MV-4-11 (cell line): ENCODE measurements at regions not wholly inside any gene's neighbourhood (a gene's known extent, or its start where the extent isn't known, plus 50 kb on each side); places are given as distances from the start of the nearest gene placed in this dataset.
A peak's percentile ranks its signal among the peaks of the same experiment; 100 is the strongest.

Experiments
- DNase-seq: peaks from one replicate; lab custom pipeline; 2025; lab: John Stamatoyannopoulos, UW

DNA sequence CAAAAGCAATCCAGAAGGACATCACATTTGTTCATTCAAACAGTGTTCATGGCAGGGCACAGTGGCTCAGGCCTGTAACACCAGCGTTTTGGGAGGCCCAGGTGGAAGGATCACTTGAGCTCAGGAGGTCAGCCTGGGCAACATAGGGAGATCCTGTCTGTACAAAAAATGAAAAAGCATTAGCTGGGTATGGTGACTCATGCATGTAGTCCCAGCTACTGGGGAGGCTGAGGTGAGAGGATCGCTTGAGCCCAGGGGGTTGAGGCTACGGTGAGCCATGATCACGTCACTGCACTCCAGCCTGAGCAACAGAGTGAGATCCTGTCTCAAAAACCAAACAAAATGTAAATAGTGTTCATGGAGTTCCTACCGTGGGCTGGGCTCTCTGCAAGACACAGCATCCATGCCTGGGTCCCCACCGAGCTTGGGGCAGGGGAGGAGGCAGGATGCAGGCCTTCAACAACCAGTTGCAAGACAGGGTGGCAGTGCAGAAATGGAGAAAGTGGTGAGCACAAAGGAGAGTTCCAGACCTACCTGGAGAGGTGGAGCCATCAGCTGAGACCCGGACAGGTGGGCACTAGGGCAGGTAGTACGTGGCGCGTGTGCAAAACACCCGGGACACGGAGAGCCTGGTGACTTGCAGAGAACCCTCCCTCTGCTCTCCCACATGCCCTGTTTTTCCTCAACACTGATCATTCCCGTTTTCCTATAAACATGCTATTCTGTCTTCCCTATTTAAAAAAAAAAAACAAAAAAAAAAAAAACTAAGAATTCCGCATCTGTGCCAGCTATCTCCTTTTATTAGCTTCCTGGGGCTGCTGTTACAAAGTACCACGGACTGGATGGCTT, 138.9 kb downstream of the TOMM20 start:
- no peak for DNase-seq

DNA sequence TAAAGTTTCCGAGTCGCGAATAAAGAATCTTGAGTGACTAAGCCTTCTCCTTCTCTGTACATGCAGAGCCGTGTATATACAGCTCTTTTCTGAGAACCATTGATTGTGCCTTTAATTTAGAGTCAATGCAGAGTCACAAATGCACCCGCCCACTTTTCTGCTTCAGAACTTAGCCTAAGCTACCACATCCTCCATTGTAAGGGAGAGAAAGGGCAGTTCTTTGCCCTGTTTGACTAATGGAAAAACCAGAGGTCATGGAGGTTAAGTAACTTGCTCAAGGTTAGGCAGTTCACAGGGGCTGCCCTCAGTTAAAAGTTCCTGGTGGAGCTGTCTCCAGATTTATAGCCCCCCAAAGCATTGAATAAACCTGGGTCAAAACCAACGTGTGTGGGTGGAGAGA, 139.6 kb downstream of the TOMM20 start:
- no peak for DNase-seq

GRCh38 chr1:234988536-234988935, 140.1 kb downstream of the TOMM20 start:
- no peak for DNase-seq

- no peak for DNase-seq
These were observed 140.5 kb downstream of the TOMM20 start for GRCh38 chr1:234988155-234988517.

DNA sequence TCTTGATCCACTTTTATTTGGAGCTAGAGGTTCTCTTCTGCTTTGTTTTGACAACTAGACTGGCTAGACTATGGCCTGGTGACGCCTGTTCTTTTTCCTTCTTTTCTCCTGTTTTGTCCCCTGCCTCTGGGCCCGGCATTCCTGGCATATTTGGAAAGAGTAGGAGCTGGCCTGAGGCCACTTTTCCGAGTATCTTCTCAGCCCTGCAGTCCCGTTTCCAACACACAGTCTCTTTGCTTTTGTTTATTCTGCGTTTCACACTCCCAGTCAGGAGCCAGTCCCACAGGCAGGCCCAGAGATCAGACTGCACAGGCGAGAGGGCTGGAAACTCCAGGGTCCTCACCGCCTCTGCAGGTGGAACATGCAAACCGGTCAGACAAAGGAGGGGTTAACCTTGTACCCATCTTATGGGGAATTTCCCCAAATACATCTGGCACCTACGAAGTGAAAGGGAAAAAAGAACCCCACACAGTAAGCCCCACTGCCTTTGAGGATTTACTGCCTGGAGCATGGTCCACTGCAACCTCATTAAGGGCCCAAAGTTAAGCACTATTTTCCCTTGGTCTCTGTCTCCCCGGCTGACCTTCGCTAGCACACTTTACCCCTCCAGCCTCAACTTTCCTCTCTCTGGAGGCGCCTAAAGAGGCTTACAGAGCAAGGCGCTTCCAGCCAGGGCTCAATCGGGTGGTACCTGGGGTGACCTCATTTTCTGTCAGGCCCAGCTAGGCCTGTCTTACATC, 141.1 kb downstream of the TOMM20 start:
- no peak for DNase-seq

DNA sequence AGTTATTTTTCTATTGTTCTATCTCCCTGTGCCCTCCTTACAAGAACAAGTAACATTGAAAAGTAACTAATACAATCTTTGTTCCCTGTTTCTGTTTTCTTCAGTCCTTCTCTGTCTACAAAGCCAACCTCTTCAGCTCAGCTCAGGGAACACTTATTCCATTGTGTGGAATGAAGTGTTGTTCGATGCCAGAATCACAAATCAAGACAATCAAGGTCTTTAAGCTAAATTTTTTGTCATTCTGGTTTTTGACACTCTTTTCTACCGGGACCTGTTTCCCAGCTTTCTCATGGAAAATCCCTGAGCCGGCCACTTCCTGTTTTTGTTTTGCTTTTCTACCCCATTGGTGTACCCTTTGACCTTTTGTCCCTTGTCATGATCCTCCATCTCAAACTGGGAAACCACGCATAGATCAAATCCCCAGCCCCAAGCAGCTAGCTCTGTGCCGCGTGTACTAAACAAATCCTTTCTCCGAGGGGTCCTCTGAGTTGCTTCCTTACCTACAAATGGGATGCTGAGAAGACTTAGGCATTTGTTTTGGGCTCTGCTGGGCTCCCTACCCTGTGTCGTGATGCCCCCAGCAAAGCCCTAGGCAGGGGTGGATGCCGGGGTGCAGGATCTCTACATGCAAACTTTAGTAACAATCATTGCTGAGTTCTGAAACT, 141.8 kb downstream of the TOMM20 start:
- DNase-seq: peak; percentile 41

- DNase-seq: no peak
These were observed 142.9 kb downstream of the TOMM20 start for GRCh38 chr1:234985516-234986294.

GRCh38 chr1:234985007-234985370, 143.6 kb downstream of the TOMM20 start:
- no peak for DNase-seq

DNA sequence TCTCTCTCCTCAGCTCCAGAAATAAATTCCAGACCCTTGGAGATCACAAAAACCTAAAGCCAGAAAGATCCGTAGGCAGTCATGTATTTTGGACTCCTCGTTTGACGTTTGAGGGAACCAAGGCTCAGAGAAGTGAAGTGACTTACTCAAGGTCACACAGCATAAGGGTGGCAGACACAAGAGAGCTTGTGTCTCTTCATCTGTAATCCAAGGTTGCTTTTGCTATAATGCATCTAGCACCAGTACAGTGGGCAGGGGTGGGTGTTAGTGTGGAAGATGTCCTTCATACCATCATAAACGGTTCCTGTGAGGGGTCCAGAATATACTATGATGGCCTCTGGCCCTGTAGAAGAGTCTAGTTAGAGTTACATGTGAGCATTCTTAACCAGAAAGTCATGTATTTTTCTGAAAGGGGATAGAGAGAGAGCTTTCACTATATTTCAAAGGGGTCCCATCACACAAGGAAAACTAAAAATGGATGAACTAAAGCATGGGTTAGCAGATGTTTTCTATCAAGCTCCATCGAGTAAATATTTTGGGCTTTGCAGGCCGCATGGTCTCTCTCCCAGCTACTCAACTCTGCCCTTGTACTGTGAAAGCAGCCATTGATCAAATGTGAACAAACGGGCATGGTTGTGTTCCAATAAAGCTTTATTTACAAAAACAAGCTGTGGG, 144.9 kb downstream of the TOMM20 start:
- no peak for DNase-seq

DNA sequence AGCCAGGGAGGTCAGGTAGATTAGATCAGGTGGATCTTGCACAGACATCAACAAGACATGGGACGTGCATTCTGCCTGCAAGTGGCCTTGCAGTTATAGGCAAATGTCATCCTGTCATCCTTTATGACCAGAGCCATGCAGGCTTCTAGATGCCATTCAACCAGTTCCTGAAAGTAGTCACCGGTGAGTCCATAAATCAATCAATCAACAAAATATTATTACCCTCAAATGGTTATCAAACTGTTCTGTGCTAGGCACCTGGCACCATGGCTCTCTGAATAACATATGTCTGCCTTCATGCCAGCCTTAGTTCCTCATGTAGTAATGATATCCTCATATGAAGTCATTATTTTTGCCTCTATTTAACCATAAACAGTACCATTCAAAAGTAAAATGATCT, 146.9 kb downstream of the TOMM20 start:
- DNase-seq: no peak

- DNase-seq: peak; percentile 100
These were observed 147.8 kb downstream of the TOMM20 start for GRCh38 chr1:234980645-234981396.

DNA sequence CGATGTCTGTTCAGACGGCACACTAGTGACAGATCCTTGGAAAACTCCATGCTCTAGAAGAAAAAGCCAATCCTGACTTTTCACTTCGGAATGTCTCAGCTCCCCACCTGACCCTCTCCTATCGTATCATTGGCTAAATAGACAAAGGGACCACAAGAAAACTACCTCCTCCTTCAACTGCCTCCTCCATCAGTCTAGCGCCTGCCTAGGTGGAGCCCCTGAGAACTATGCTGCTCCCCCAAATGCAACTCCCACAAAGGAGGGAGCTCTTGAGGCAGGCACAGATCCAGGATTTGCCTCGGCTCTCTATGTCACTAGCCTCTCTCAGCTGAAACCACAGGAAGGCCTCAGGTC, 148.4 kb downstream of the TOMM20 start:
- no peak for DNase-seq

DNA sequence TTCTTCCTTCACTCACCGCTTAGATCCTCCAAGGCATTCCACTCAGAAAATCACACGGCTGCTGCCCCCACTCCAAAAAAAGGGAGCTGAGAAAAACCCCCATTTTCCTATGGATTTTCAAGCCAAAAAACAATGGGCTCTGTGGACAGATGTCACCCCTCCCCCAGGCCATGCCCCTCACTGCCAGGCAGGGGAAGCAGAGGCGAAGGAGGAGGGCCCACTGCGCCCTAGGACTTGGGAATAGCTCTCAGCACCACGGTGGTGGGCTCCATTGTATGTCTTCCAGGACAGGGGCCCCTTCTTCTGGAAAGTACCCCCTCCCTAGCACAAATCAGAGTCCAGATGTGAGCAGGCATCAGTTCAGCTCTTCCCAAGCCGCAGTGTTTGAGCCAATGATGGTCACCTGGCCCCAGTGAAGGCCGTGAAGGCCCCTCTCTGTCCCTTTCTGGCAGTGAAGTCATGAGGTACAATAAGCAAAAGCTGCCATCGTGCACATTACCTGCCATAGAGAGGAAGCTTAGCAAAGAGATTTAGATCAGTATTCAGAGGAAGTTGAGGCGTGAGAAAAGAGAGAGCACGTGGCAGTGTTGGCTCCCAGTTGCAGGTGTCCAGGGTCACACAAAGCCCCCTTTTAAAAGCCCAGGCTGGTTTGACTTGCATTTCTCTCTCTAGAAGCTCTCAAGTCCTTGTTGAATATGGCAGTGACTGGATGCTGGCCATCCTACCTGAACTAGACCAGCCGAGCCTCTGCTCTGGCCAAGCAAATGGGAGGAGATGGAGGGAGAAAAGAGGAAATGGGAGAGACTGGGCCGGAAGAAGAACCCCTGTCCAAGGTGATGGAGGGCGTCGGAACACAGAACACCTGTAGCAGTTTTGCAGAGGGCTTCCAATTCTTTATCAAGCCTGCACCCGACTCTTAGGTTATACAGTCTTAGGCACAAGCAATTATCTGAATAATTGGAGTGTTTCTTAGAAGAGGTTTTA, 149.0 kb downstream of the TOMM20 start:
- no peak for DNase-seq

DNA sequence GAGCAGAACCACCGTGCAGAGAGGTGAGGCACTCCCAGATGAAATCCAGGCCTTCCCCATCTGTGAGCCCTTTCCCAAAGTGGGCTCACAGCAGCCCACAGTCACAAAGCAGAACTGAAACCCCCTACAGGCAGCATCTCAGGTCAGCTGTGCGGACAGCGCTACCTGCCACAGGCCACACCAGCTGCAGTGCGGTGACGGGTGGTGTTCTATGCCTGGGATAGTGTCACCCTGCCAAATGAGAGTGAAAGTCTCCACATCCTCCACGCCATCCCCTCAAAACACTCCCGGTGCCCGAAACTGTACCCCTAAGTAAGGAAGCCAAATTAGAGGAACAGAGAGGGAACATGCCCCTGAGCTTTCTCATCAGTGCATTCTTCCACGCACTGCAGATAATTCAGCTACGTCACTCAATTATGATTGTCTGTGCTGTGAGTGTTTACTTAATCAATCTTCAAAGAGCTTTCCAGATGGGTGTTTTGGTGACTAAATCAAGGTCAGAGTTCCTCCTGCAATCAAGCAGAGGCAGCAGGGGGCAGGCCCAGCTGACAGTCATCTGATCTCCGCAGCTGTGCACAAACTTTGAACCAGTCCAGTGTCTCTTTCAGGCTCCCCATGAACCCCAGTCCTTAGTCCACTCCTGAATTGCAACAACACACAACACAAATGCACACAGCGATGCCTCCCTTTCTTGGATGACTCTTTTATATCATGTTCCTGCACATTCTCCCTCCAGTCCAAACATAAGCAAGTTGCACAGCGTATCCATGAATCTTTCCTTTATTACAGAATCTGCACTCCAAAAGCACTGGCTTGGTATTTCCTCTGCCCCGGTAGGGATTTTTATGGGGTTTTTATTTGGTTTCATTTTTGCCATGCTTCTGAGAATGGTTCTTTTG, 150.0 kb downstream of the TOMM20 start:
- DNase-seq: peak; percentile 96

DNA sequence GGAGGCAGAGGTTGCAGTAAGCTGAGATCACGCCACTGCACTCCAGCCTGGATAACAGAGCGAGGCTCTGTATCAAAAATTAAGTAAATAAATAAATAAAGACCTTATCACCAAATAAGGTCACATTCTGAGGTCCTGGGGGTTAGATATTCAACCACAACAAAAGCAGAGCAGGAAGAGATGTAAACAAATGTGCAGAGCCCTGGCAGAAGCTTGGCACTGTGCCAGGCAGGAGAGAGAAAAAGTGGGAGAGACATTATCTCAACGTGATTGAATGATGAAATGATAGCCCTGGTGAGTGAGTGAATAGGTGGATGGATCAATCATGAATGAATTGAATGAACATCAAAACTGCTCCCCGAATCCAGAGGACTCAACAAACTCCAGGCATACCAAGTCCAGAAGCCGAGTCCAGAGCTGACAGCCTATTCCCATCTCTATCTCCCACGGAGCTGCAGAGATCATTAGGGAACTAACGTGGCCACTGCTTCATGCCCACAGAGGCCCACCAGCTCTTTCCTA, 150.7 kb downstream of the TOMM20 start:
- DNase-seq: no peak

DNA sequence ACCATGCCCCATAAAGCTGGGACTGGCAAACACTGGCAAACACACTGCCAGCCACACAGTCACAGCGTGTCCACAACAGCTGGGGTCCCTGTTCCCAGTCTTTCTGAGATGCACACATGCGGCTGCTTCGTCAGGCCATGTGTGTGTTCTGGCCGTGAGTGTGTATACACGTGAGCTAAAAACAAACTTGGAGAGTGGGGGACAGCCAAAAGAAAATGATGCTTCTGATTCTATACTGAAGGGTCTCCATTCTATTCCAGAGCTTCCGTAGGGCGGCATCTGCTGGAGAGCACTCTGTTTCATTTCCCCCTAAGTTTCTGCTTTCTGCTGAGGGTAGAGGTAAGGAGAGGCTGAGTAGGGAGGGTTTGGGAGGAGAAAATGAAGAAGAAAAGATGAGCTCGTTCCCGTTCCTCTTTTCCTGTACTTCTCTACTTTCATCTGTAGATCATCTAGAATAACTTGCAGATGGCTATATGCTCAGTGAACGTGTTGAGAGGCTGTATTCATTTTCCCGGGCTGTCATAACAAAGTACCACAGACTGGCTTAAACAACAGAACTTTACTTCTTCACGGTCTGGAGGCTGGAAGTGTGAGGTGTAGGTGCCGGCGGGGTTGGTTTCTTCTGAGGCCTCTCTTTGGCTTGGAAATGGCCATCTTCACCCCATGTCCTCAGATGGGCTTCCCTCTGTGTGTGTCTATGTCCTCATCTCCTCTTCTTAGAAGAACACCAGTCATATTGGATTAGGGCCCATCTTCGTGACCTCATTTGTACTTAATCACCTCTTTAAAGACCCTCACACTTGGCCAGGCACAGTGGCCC, 151.6 kb downstream of the TOMM20 start:
- DNase-seq: peak; percentile 95
